HG03457 (cell line): ENCODE measurements at regions not wholly inside any gene's neighbourhood (a gene's known extent, or its start where the extent isn't known, plus 50 kb on each side); places are given as distances from the start of the nearest gene placed in this dataset.

Source experiments
- ATAC-seq: cut with Tn5 transposase; IDR thresholded peaks from one replicate; pipeline ENCODE4 v1.9.1; 2021; ENCODE audit warnings: moderate number of reproducible peaks; ENCODE audit not compliant: unreplicated experiment

- ATAC-seq: no peak
Observed at GRCh38 chr2:139359818-139360217, 579.6 kb upstream of the NXPH2 start.

DNA sequence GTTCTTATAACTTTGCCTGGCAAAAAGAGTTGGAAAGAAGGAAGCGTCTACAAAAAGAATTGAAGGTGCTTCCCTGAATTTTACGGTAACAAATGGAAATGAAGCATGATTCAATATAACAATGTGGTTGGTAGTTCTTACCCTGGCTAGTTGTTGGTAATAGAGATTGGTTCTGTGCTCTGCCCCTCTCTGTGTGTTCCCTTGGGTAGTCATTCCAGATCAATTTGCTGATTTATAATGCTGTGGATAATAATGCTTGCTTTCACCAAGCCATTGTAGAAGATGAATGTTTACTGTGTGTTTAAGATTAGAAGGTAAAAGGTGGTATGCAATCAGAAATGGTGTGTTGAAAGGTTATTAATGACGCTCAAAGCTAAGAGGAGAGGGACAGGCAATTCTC lies 577.8 kb upstream of the NXPH2 start:
- no peak for ATAC-seq

DNA sequence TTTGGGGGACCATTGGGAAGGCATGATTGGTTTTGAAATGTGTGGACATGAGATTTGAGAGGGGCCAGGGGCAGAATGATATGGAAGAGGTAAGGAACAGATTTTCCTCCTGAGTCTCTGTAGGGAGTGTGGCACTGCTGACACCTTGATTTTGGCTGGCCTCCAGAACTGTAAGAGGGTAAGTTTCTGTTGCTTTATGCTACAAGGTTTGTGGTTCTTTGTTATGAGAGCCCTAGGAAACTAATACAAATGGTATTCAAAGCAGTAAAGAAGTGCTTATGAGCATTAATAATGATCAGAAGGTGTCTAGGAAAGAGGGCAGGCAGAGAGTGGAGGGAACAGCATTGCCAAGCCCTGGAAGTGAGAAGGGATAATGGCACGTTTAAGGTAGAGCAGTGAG lies 574.3 kb upstream of the NXPH2 start:
- no peak for ATAC-seq

- no peak for ATAC-seq
Observed at GRCh38 chr2:139353874-139354273, 573.7 kb upstream of the NXPH2 start.

GRCh38 chr2:139317259-139317658 lies 537.1 kb upstream of the NXPH2 start:
- ATAC-seq: no peak

GRCh38 chr2:139314059-139314458 lies 533.9 kb upstream of the NXPH2 start:
- no peak for ATAC-seq

DNA sequence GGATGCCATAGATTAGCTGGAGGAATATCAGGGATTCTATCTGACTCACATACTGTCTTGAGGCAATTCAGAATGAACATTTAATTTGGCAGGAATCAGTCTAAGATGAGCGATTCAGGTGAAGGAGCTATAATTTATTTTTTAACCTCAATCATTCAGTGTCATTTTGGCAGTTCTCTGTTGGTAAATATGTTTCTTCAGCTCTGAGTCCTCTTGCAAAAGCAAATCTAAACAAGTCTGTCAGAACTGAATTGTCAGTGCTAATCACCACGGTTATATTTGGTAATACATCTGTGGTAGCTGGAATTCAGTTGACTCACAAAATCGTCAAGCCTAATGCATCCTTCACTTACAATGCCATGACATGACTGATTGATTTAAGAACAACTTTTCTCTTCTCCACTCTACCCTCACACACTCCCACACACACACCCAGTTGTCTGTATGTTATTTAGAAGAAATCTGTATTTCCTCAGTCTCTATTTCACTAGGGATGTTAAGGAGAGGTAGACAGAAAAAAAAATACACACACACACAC lies 516.6 kb upstream of the NXPH2 start:
- no peak for ATAC-seq

GRCh38 chr2:139293992-139294548 lies 513.9 kb upstream of the NXPH2 start:
- ATAC-seq: no peak

DNA sequence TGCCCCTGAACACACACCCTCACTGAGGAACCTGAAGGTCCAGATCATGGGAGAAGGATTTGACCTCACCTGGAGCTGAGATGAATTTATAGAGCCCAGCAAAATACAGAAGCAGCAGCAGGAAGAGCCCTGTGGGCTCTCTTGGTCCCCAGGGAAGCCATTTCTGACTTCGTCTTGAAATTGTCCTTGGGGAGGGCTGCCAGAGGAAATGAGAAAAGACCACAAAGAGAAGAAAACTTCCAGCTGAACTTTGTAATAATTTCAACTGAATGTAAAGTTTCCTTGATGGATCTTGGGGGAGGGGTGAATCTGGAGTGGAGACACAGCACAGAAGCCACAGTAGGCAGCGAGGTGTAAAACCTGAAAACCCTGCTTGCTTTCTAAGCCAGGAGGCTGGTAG lies 500.9 kb upstream of the NXPH2 start:
- no peak for ATAC-seq

DNA sequence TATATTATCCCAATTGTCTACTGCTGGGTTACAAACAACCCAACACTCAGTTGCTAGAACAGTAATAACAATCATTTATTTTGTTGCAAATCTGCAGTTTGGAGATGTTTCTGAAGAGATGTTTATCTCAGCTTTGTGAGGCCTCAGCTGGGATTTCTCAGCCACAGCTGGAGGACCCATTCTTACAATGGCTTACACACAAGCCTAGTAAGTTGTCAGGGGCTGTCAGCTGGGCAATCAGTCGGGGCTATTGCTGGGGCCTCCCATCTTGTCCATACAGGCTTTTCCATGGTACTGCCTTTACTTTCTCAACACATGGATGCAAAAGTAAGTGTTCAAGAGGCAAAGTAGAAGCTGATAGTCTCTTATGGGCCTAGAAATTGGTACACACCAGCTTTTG lies 491.7 kb upstream of the NXPH2 start:
- ATAC-seq: no peak

DNA sequence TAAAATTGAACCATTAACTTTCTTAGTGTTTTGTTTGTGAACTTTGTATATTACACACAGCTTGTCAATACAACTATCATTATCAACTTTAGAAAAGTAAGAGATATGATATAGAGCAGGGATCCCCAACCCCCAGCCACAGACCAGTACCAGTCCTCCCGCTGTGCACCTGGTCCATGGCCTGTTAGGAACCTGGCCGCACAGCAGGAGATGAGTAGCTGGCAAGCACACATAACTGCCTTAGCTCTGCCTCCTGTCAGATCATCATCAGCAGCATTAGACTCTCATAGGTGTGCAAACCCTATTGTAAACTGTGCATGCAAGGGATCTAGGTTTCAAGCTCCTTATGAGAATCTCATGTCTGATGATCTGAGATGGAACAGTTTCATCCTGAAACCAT lies 491.0 kb upstream of the NXPH2 start:
- no peak for ATAC-seq

- no peak for ATAC-seq
Observed at GRCh38 chr2:139260052-139260430, 479.9 kb upstream of the NXPH2 start.

GRCh38 chr2:139259422-139260051 lies 479.3 kb upstream of the NXPH2 start:
- ATAC-seq: no peak

DNA sequence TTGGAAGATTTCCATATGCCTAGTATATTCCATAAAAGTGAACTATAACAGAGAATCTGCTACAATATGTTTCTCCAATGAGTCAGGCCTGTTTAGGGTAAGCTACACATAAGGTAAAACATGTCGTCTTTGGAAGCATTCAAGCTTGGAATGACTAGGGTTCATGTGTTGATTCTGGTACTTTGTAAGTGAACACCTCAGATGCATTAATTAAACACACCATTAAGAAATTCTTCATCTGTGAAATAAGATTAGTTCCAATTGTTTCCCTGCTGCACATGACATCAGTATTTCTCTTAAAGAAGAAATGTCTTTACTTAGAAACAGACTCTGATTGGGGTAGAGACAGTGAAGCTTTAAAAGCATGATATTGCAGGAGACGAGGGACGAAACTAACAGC lies 461.1 kb upstream of the NXPH2 start:
- ATAC-seq: no peak

DNA sequence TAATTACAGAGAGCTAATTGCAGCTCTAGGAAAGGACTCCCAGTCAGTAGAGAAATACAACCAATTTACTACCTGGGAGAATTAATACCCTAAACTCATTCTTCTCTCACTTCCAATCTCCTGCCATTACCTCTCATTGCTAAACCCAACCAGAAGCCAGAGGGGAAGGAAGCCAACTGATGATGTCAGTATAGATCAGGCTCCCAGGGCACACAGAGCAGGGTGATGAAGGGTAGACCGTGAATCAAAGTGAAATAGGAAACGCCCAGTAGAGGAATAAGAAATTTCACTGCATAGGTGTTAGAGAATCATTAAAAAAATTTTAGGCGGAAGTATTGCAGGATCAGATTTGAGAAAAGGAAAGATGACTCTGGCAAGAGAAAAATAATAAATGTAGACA lies 456.8 kb upstream of the NXPH2 start:
- ATAC-seq: no peak

GRCh38 chr2:139230881-139231280 lies 450.7 kb upstream of the NXPH2 start:
- ATAC-seq: no peak

GRCh38 chr2:139228276-139228675 lies 448.1 kb upstream of the NXPH2 start:
- ATAC-seq: no peak

- no peak for ATAC-seq
Observed at GRCh38 chr2:139225961-139226360, 445.8 kb upstream of the NXPH2 start.

- no peak for ATAC-seq
Observed at GRCh38 chr2:139218181-139218580, 438.0 kb upstream of the NXPH2 start.

GRCh38 chr2:139217641-139218040 lies 437.5 kb upstream of the NXPH2 start:
- no peak for ATAC-seq

DNA sequence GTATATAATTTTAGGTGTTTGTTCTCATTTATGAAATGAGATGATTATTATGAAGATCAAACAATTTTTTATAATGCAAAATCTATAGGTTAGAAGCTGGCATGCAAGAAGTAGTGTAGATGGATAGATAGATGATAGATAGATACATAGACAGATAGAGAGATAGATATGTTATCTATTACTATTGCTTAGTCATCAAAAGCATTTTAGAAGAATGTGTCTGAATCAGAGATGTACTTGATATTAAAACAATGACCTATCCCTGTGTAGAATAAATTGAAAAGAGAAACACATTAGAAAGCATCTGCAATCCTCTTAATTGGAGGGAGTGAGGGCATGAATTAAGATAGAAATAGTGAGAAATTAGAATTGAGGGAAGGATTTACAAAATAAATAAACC lies 436.2 kb upstream of the NXPH2 start:
- ATAC-seq: no peak

- ATAC-seq: no peak
Observed at GRCh38 chr2:139214801-139215200, 434.6 kb upstream of the NXPH2 start.

DNA sequence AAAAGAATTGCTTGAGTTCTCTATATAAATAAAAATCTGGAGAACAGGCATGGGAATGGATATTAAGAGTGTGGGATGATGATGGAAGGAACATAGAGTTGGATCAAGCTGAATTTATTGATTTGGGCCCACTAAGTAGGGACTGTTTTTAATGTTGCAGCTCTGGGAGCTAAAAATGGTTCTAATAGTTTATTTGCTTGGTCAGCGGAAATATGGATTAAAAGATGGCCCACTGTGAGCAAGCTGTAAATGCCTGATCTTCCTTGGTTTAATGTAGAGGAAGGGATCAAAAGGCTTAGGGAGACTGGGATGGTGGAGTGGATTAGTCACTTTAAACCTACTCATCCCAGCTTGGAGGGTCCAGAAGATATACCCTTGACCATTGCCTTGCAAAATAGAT lies 429.4 kb upstream of the NXPH2 start:
- ATAC-seq: no peak
